Type B pancreatic cell (in vitro differentiated cells): ENCODE measurements at regions not wholly inside any gene's neighbourhood (a gene's known extent, or its start where the extent isn't known, plus 50 kb on each side); places are given as distances from the start of the nearest gene placed in this dataset.

ENCODE experiments used
- DNase-seq: peaks from one replicate; pipeline ENCODE4 v3.0.0; 2021; ENCODE audit warnings: mixed read lengths; ENCODE audit not compliant: unreplicated experiment; ENCODE audit errors: extremely low spot score
- H3K27ac Mint-ChIP-seq: 2 replicates; pipeline ENCODE4 v1.8.0; 2021; ENCODE audit warnings: mild to moderate bottlenecking, mixed read lengths
- H3K27me3 Mint-ChIP-seq: 2 replicates; pipeline ENCODE4 v1.8.0; 2021; ENCODE audit warnings: mixed read lengths
- H3K36me3 Mint-ChIP-seq: 2 replicates; pipeline ENCODE4 v1.8.0; 2021; ENCODE audit warnings: mixed read lengths
- H3K4me1 Mint-ChIP-seq: one replicate; pipeline ENCODE4 v1.8.0; 2021; ENCODE audit warnings: mixed read lengths; ENCODE audit not compliant: unreplicated experiment
- H3K4me3 Mint-ChIP-seq: 2 replicates; pipeline ENCODE4 v1.8.0; 2021; ENCODE audit warnings: mild to moderate bottlenecking, mixed read lengths
- H3K9me3 Mint-ChIP-seq: 2 replicates; pipeline ENCODE4 v1.8.0; 2021; ENCODE audit warnings: mixed read lengths
- TF ChIP-seq, protein P1 (sequence below): fragments of 200-600 bp; sonication (generic); conservative IDR thresholded peaks from 2 replicates; pipeline ENCODE4 v1.5.0; 2021; ENCODE audit warnings: antibody characterized with exemption, mild to moderate bottlenecking

- H3K36me3 Mint-ChIP-seq, result no peaks in the 10 kb centered on the region
- DNase-seq, result no peak
- no peak overlapping the region for H3K27ac Mint-ChIP-seq
- TF ChIP-seq, protein P1, sequence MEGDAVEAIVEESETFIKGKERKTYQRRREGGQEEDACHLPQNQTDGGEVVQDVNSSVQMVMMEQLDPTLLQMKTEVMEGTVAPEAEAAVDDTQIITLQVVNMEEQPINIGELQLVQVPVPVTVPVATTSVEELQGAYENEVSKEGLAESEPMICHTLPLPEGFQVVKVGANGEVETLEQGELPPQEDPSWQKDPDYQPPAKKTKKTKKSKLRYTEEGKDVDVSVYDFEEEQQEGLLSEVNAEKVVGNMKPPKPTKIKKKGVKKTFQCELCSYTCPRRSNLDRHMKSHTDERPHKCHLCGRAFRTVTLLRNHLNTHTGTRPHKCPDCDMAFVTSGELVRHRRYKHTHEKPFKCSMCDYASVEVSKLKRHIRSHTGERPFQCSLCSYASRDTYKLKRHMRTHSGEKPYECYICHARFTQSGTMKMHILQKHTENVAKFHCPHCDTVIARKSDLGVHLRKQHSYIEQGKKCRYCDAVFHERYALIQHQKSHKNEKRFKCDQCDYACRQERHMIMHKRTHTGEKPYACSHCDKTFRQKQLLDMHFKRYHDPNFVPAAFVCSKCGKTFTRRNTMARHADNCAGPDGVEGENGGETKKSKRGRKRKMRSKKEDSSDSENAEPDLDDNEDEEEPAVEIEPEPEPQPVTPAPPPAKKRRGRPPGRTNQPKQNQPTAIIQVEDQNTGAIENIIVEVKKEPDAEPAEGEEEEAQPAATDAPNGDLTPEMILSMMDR, result no peak
- no peaks in the 10 kb centered on the region for H3K27me3 Mint-ChIP-seq
- H3K4me1 Mint-ChIP-seq, result no peaks in the 10 kb centered on the region
- H3K4me3 Mint-ChIP-seq, result no peak overlapping the region
- H3K9me3 Mint-ChIP-seq, result no peaks in the 10 kb centered on the region
These were observed 114.0 kb downstream of the SLC38A4 start for GRCh38 chr12:46711756-46712155.

DNA sequence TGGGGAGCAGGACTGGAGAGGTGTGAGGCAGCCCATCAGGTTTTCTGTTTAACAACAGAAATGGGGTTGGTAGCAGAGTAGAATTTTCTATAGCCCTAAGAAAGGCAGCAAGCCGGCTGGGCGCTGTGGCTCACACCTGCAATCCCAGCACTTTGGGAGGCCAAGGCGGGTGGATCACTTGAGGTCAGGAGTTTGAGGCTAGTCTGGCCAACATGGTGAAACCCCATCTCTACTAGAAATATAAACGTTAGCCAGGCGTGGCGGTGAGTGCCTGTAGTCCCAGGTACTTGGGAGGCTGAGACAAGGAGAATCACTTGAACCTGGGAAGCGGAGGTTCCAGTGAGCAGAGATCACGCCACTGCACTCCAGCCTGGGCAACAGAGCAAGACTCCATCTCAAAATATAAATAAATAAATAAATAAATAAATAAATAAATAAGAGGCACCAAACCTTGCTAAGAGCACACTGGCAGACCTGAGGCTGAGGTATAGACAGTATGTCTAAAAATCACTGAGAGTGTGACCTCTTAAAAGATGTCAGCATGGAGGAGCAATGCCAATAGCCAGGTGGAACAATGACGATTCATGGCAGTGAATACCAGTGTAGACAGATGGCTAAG lies 115.6 kb downstream of the SLC38A4 start:
- H3K27ac Mint-ChIP-seq, result no peak overlapping the region
- H3K4me1 Mint-ChIP-seq, result no peaks in the 10 kb centered on the region
- TF ChIP-seq, protein P1, result no peak
- H3K9me3 Mint-ChIP-seq, result no peaks in the 10 kb centered on the region
- H3K27me3 Mint-ChIP-seq, result no peaks in the 10 kb centered on the region
- no peaks in the 10 kb centered on the region for H3K36me3 Mint-ChIP-seq
- H3K4me3 Mint-ChIP-seq, result no peak overlapping the region
- DNase-seq, result no peak

DNA sequence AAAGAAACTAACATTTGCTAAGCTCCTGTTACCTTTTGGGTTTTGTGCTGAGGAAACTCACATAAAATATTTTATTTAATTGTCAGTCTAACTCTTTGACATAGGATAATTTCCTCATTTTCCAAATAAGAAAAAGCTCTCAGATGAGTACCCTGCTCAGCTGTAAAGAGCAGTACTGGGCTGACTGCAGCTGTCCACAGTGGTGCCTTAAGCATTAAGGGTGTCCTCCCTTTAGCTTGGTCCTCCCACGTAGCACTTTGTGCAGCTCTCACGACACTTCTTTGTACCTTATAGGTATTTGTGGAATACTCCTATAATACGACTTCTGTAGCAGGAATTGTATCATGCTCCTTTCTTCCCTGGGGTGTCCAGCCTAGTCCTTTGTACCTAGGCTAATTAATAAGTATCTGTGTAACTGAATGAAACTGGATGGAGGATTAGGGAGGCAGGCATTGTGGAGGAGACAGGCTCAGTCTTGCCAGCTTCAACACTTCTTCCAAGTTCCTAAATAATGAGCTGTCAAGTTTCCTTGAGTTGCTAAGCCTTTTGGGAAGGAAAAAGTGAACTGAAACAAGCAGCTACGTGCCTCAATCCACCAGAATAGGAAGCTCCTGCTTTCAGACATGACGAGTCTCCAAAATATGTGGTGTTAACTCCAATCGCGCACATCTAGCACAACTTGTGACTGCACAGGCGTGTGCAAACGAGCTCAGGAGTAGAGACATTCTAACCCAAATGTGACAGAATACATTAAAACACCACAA lies 123.0 kb downstream of the SLC38A4 start:
- no peak for DNase-seq
- no peak overlapping the region for H3K27ac Mint-ChIP-seq
- TF ChIP-seq, protein P1, result no peak

DNA sequence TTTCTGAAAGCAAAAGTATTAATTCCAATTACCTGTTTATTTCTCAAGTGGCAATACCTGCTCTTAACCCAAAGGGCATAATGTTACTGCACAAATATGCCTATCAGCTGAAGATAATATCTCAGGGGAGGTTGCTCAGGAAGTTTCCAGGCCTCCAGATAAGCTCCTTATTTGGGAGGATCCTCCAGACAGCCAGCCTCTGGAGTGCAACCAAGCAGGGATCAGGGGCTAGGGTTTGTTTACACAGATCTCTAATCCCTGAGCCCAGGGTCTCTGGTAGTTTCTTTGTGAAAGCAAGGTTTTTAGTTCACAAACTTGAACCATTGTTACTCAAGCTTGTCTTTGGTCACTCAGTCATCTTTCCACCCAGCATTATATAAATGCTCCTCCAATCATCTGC lies 124.4 kb downstream of the SLC38A4 start:
- Mint-ChIP-seq H3K9me3 (peaks cover 6% of the 10 kb centered on the region), H3K27ac (no peak overlapping the region), H3K27me3 (no peaks in the 10 kb centered on the region), H3K36me3 (no peaks in the 10 kb centered on the region), H3K4me3 (no peak overlapping the region), H3K4me1 (peaks cover 4% of the 10 kb centered on the region)
- no peak for DNase-seq
- TF ChIP-seq, protein P1, result no peak

More for the DNA sequence above, 123.0 kb downstream of the SLC38A4 start:
- Mint-ChIP-seq H3K27me3 (no peaks in the 10 kb centered on the region), H3K36me3 (no peaks in the 10 kb centered on the region), H3K9me3 (peaks cover 6% of the 10 kb centered on the region), H3K4me3 (no peak overlapping the region), H3K4me1 (peaks cover 4% of the 10 kb centered on the region)

- Mint-ChIP-seq H3K36me3 (no peaks in the 10 kb centered on the region), H3K4me1 (peaks cover 4% of the 10 kb centered on the region), H3K27ac (no peak overlapping the region), H3K27me3 (no peaks in the 10 kb centered on the region), H3K9me3 (peaks cover 6% of the 10 kb centered on the region), H3K4me3 (no peak overlapping the region)
- no peak for DNase-seq
- TF ChIP-seq, protein P1, result no peak
These were observed 125.8 kb downstream of the SLC38A4 start for GRCh38 chr12:46699986-46700385.
